Stimulated activated CD4-positive, alpha-beta T cell treated with anti-CD3 and anti-CD28 coated beads, TNF-alpha, amount 100 ng/mL, for 1 hour (primary cell): ENCODE measurements at regions not wholly inside any gene's neighbourhood (a gene's known extent, or its start where the extent isn't known, plus 50 kb on each side); places are given as distances from the start of the nearest gene placed in this dataset.

Experiments used
- DNase-seq, 3 donors: peaks; one replicate each; pipeline ENCODE4 v3.0.0-alpha.2; 2020; ENCODE audit warnings: low read depth in 3 of 3, low spot score in 1 of 3

- DNase-seq = no peak
Measured at GRCh38 chr6:163827143-163827542, 412.6 kb downstream of the QKI start.

GRCh38 chr6:163826629-163827028 lies 412.1 kb downstream of the QKI start:
- DNase-seq = no peak

GRCh38 chr6:163825033-163825432 lies 410.5 kb downstream of the QKI start:
- no peak for DNase-seq

DNA sequence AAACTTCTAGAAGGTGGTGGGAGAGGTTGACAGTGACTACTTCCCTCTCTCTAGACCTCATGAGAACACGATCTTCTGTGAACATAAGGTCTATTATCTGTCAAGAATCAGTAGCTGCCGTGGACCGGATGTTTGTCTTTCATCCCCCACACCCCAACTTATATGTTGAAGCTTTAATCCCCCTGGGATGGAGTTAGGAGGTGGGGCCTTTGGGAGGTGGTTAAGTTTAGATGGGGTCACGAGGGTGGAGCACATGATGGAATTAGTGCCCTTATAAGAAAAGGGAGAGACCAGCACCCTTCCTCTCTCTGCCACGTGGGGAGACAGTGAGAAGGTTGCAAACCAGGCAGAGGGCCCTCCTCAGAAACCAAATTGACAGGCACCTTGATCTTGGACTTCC lies 409.1 kb downstream of the QKI start:
- DNase-seq = no peak

- no peak for DNase-seq
Measured at GRCh38 chr6:163820745-163821458, 406.4 kb downstream of the QKI start.

DNA sequence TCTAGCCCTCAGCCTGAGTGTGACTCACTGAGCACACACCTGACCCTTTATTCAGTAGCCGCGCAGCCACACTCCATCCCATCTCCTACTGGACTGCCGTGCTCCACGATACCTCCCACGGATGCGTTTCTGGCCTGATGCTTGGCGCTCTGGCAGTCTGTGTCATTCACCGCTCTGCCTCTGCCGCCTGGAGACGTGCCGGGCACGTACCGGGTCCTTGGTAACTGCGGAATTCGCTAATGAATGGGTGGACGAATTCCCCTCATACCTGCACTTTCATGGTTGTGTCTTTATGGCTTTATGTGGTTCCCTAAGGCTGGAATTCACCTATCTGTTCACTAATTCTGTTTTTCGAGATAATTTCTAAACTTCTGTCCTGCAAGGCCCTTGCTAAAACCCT lies 405.7 kb downstream of the QKI start:
- no peak for DNase-seq

GRCh38 chr6:163818719-163819118 lies 404.2 kb downstream of the QKI start:
- DNase-seq = no peak

- DNase-seq = no peak
Measured at GRCh38 chr6:163816441-163816840, 401.9 kb downstream of the QKI start.

DNA sequence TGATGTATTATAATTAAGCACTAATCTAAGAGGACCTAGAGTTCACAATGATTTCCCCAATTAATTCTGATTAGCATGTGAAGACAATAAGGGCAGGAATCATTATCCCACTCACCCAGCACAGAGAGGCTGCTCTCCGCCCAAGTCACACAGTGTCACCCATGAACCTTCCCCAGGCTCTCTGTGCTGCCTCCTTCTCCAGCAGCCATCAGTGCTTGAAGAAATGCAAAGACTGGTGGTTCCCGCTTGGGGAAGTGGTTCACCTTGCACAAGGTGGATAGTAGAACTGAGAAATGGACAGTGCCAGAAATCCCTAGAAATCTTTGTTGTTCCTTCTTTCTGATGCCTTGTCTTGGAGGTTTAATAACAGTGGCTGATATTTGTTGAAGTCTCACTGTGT lies 401.3 kb downstream of the QKI start:
- no peak for DNase-seq

DNA sequence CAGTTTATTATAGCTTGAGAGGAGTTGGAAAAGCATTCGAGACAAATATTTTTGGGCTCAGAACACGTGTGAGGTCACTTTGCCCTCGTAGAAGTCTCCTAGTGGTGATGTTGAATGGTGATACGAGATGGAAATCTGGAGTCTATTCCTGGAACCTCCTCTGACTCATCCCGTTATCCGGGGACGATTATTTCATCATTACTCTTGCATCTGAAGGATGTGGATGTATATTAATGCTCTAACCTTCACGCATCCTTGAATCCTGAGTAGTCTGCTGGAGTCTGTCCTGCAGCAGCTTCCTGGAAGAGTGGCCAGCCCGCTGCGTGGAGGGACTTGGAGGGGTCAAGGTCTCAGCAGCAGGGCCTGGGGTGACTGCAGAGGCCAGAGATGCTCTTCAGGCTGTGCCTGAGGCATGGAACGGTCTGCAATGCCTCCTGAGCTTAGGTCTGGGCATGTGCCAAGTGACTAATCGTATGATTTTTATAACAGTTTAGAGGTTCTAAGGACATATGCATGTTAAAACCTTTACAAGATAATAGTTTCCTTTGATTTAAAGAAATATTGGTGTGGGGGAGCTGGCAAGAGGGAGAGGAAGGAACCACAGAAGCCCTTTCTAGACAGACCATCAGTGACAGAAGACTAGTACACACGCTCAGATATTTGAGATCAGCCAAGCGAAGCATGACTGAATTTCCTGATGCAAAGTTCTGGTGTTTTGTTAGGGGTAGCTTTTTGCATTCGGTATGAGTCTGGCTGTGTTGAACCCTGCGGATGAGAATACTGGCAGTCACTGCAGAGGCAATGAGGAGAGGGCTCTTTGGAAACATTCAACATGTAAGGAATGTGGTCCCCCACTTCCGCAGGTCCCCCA lies 400.2 kb downstream of the QKI start:
- no peak for DNase-seq

DNA sequence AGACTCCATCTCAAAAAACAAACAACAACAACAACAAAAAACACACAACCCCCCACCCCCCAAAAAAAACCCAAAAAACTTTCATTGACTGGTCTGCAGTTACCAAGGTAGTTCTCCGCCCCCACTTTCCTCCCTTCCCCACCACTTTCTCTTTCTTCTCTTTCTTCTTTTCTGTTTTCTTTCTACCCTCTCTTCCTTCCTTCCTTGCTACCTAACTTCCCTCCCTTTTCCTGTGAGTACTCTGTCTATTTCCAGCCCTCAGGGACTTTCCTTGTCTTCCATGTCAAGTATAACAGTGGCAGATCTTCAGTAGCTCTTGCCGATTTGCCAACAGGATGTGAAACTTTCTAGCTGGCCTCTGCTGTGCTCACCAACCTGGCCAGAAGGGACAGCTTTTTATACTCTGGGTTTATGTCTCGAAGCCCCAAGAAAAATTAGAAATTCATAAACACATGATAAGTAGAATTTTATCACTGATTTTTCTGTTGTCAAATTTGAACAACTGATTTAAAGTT lies 399.5 kb downstream of the QKI start:
- DNase-seq = no peak

DNA sequence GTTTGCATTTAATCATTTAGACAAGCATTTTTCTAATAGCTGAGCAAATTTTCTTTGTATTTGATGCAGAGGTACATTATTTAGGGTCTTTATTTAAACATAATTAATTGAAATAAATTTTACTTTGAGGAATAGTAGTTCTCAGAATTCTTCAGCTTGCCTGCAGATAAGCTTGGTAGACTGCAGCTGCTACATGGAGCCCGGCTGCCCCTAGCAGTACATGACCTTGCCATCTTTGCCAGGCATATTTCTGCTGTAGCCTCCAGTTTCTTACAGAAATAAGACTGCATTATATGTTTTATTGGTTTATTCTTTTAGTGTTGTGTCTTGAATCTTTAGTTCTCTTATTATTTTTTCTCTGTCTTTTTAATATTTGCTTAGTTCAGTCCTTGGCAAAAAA lies 396.8 kb downstream of the QKI start:
- no peak for DNase-seq

DNA sequence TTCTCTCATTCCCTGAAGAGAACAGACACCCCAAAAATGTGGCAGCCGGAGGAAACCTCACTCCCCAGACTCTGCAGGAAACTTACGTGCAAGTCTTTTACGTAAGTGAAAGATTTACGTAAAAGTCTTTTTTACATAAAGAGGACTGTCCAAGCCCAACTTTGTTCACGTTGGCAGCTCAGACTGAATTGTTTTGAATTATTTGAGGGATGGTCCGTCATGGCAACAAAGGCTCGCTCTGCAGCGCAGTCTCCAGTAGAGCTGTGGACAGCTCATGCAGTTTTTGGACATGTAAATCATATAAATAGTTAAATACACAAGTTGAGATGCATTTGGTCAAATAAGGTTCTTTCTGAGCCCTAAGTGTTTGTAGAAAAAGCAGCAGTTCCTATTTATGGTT lies 394.8 kb downstream of the QKI start:
- no peak for DNase-seq

DNA sequence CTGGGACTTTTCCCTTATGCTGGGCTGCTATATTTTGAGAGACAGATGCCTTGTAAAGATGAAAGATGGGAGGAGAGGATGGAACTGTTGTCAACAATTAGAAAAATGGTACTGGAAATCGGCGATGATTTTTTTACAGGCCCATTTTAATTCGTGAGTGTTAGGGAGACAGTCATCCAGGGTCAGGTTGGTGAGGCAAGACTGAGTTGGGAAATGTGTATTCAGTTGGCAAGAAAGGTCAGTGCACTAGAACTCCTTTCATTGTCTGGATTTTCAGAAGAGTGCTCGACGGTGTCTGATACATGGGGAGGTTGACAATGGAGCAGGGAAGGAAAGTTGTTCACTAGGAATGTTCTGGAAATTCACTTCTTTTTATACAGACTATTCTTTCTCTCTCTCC lies 394.4 kb downstream of the QKI start:
- DNase-seq = no peak

GRCh38 chr6:163808231-163808630 lies 393.7 kb downstream of the QKI start:
- no peak for DNase-seq

- no peak for DNase-seq
Measured at GRCh38 chr6:163806755-163807499, 392.4 kb downstream of the QKI start.

DNA sequence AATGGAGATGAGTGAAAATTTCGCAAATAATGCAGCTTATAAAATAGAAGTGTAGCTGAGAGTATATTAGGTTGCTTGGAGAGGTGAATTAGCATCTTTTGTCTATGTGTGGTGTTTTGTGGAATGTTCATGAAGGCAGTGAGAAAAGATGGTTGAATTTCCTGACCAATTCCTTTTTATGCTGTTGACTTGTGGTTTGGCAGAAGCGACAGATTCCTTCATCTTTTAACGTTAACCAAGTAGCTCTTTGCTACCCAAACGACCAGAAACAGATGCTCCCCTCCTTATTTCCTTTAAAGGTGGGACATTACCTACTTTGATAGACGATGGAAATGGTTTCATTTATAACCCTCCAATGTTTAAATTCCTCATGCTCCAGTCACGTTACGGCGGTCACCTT lies 390.5 kb downstream of the QKI start:
- no peak for DNase-seq

- no peak for DNase-seq
Measured at GRCh38 chr6:163802267-163802666, 387.7 kb downstream of the QKI start.

DNA sequence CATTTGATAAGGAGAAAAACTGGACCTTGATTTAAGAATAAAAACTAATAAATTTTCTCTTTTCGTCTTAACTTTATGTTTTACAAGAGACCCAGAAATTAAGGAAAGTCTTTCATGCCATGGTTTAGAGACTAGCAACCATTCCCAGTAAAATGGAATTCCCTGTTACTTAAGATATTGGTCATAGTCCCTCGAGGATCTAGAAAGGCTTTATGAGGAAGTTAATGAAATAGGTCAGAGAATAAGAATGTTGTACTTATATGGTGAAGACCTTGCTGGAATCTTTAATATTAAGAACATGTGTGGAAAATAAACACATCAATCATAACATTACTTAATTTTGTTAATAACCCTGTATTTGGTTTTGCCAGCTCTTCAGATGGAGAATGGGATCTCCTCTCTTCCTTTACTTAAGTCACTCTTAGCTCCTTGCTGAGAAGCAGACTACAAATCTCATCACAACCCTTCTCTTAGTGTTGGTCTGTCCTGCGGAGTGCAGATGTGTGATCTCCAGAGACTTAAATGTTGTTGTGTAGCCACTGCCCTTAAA lies 382.9 kb downstream of the QKI start:
- DNase-seq = no peak

GRCh38 chr6:163793011-163793983 lies 378.8 kb downstream of the QKI start:
- DNase-seq = no peak
